ENCODE measurements at regions not wholly inside any gene's neighbourhood (a gene's known extent, or its start where the extent isn't known, plus 50 kb on each side); places are given as distances from the start of the nearest gene placed in this dataset.

- H3K36me3 Mint-ChIP-seq, result no peaks in the 10 kb centered on the region
- H3K4me1 Mint-ChIP-seq, result no peaks in the 10 kb centered on the region
- peaks cover 0 to 2% (median 2%) of the 10 kb centered on the region in 3 donors for H3K9me3 Mint-ChIP-seq
- peaks cover 2% of the 10 kb centered on the region for H3K27me3 Mint-ChIP-seq
- H3K27ac Mint-ChIP-seq, result peak overlapping the region in 1 of 3 donors; percentile 16
- no peak overlapping the region for H3K4me3 Mint-ChIP-seq
Observed at GRCh38 chr9:119788921-119789320, 419.7 kb upstream of the BRINP1 start.

- H3K27ac Mint-ChIP-seq, result no peak overlapping the region
Observed at GRCh38 chr9:119781886-119782285, 412.7 kb upstream of the BRINP1 start.

DNA sequence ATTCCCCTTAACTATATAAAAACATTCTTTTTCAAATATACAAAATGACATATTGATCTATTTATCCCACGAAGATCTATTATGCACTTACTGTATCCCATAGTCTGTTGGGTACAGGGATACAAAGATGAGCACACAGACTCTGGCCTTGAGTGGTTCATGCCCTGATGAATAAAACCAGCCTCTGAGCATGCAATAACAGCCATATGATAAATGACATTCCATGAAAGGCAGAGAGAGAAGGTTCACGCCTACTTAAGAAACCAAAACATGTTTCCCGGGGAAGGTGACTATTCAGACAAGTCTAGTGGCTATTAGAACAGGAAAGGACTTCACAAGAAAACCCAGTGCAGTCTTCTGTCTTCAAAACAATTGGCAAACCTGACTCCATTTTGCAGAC, 406.2 kb upstream of the BRINP1 start:
- H3K9me3 Mint-ChIP-seq, result peaks cover 0 to 3% (median 2%) of the 10 kb centered on the region in 3 donors
- peaks cover 2% of the 10 kb centered on the region for H3K36me3 Mint-ChIP-seq
- no peak overlapping the region for H3K4me3 Mint-ChIP-seq
- no peaks in the 10 kb centered on the region for H3K27me3 Mint-ChIP-seq
- peaks cover 0 to 3% (median 0%) of the 10 kb centered on the region in 3 donors for H3K4me1 Mint-ChIP-seq
- no peak overlapping the region for H3K27ac Mint-ChIP-seq

More at GRCh38 chr9:119781886-119782285, 412.7 kb upstream of the BRINP1 start:
- Mint-ChIP-seq H3K4me1 (peaks cover 0 to 2% (median 0%) of the 10 kb centered on the region in 3 donors), H3K27me3 (no peaks in the 10 kb centered on the region), H3K9me3 (peaks cover 0 to 4% (median 3%) of the 10 kb centered on the region in 3 donors), H3K4me3 (no peak overlapping the region), H3K36me3 (no peaks in the 10 kb centered on the region)

DNA sequence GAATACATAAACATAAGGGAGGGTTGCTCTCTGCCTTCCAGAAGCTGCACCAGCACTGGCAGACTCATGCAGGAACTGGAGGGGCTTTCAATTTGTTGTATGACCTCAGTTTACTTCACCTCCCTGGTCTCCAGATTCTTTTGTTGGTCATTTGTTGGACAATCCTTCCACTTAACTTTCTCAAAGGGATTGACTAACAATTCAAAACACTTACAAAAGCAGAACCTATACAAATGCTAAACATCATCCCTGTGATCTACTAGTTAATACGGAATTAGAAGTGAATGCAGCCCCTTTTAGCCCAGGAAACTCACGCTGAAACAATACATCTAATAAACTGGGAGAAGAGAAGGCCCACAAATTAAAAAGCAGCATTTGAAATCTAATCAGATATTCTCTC, 404.6 kb upstream of the BRINP1 start:
- Mint-ChIP-seq H3K36me3 (peaks cover 2% of the 10 kb centered on the region), H3K27ac (no peak overlapping the region), H3K4me1 (peaks cover 0 to 1% (median 0%) of the 10 kb centered on the region in 3 donors), H3K4me3 (no peak overlapping the region), H3K27me3 (no peaks in the 10 kb centered on the region), H3K9me3 (no peaks in the 10 kb centered on the region)

GRCh38 chr9:119771341-119771740, 402.1 kb upstream of the BRINP1 start:
- peaks cover 2% of the 10 kb centered on the region for H3K36me3 Mint-ChIP-seq
- H3K27ac Mint-ChIP-seq, result no peak overlapping the region
- no peaks in the 10 kb centered on the region for H3K27me3 Mint-ChIP-seq
- peaks cover 0 to 2% (median 0%) of the 10 kb centered on the region in 3 donors for H3K9me3 Mint-ChIP-seq
- H3K4me3 Mint-ChIP-seq, result no peak overlapping the region
- H3K4me1 Mint-ChIP-seq, result peaks cover 0 to 1% (median 0%) of the 10 kb centered on the region in 3 donors

DNA sequence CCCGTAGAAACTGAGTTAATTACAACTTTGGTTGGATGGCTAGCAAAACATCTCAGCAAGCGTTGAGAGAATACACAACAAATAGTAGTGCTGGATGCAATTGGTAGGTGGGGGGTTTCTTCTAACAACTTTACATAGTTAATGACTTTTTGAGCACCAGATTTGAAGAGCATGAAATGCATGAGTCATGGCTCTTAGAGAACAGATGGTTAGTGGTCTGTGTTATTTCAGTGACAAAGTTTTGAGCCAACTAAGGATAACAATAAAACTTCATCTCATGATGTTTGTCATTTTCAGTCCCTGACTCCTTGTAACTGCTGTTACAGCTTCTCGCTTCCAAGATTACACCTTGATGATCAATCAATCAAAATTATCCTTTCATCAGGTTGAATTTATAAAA, 399.0 kb upstream of the BRINP1 start:
- H3K27ac Mint-ChIP-seq, result no peak overlapping the region
- H3K36me3 Mint-ChIP-seq, result no peaks in the 10 kb centered on the region
- H3K9me3 Mint-ChIP-seq, result peaks cover 0 to 2% (median 0%) of the 10 kb centered on the region in 3 donors
- H3K4me3 Mint-ChIP-seq, result no peak overlapping the region
- H3K27me3 Mint-ChIP-seq, result no peaks in the 10 kb centered on the region
- peaks cover 0 to 2% (median 0%) of the 10 kb centered on the region in 3 donors for H3K4me1 Mint-ChIP-seq

- Mint-ChIP-seq H3K27ac (no peak overlapping the region), H3K27me3 (no peaks in the 10 kb centered on the region), H3K4me3 (no peak overlapping the region), H3K9me3 (peaks cover 0 to 4% (median 2%) of the 10 kb centered on the region in 3 donors), H3K4me1 (peaks cover 12 to 18% (median 14%) of the 10 kb centered on the region in 3 donors), H3K36me3 (no peaks in the 10 kb centered on the region)
Observed at GRCh38 chr9:119765632-119766175, 396.5 kb upstream of the BRINP1 start.

- Mint-ChIP-seq H3K4me3 (no peak overlapping the region), H3K27ac (no peak overlapping the region), H3K9me3 (peaks cover 0 to 4% (median 2%) of the 10 kb centered on the region in 3 donors), H3K27me3 (peaks cover 9% of the 10 kb centered on the region), H3K4me1 (peaks cover 14 to 18% (median 14%) of the 10 kb centered on the region in 3 donors), H3K36me3 (no peaks in the 10 kb centered on the region)
Observed at GRCh38 chr9:119763260-119763659, 394.0 kb upstream of the BRINP1 start.

- Mint-ChIP-seq H3K27me3 (peaks cover 15% of the 10 kb centered on the region), H3K4me3 (peak overlapping the region in 3 of 4 donors; percentile 46 to 66 (median 46)), H3K36me3 (no peaks in the 10 kb centered on the region), H3K9me3 (peaks cover 0 to 4% (median 0%) of the 10 kb centered on the region in 3 donors), H3K4me1 (peaks cover 14 to 18% (median 14%) of the 10 kb centered on the region in 3 donors), H3K27ac (no peak overlapping the region)
Observed at GRCh38 chr9:119761812-119762211, 392.6 kb upstream of the BRINP1 start.

DNA sequence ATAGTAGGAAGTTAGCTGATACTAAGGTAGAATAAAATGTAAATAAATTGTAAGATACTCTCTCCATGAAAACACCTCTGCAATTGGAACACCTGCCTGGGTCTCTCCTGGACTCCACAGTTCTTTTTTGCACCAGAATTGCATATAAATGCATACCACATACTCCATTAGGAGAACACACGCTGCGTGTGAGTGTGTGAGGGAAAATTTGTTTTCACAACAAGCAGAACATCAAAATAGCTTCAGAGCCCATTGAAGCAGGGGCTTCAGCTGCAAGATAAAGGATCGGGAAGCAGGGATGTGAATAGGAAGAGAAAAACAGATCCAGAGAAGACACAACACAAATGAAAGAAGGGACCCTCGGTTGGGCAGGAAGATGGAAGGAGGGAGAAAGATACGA, 389.8 kb upstream of the BRINP1 start:
- peaks cover 0 to 4% (median 0%) of the 10 kb centered on the region in 3 donors for H3K9me3 Mint-ChIP-seq
- peaks cover 18% of the 10 kb centered on the region for H3K27me3 Mint-ChIP-seq
- peak overlapping the region in 1 of 4 donors; percentile 3 for H3K4me3 Mint-ChIP-seq
- H3K27ac Mint-ChIP-seq, result peak overlapping the region in 1 of 3 donors; percentile 29
- no peaks in the 10 kb centered on the region for H3K36me3 Mint-ChIP-seq
- H3K4me1 Mint-ChIP-seq, result peaks cover 14 to 18% (median 15%) of the 10 kb centered on the region in 3 donors

DNA sequence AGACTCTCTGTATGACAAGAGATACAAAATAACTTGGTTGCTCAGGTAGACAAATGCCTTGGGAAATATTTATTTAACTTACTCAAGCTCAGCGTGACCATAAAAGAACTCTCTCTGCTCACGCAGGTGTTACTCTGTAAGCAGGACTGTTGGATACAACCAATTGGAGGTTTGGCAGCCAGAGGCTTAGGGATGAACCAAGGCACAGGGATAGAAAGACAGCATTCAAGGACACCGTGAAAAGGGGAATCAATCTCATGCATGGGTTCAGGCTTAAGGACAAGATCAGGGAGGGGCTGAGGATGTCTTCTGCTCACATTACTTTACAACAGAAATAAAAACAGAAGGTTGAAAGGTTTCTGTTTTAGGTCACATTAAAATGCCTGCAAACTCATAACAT, 389.0 kb upstream of the BRINP1 start:
- Mint-ChIP-seq H3K27me3 (peaks cover 18% of the 10 kb centered on the region), H3K4me3 (no peak overlapping the region), H3K27ac (no peak overlapping the region), H3K36me3 (no peaks in the 10 kb centered on the region), H3K4me1 (peaks cover 14 to 17% (median 15%) of the 10 kb centered on the region in 3 donors), H3K9me3 (peaks cover 0 to 4% (median 0%) of the 10 kb centered on the region in 3 donors)

DNA sequence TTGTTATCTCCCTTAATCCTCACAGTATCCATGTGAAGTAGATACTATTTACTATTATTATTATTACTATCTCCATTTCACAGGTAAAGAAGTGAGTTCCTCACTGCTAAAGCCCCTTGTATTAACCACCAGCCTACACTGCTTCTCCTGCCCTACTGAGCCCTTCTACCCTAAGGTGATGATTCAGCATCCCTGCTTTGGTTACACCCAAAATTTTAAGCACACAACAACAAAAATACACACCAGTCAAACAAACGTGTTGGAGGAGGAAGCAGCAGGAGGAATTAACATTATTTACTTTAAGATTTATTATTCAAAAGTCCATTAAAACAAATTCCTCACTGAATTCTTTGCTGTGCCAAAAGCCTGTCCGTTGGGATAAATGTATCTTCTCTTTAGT, 370.2 kb upstream of the BRINP1 start:
- Mint-ChIP-seq H3K4me3 (no peak overlapping the region), H3K27ac (no peak overlapping the region), H3K4me1 (peaks cover 18 to 25% (median 23%) of the 10 kb centered on the region in 3 donors), H3K36me3 (peaks cover 3% of the 10 kb centered on the region), H3K9me3 (peaks cover 2 to 15% (median 9%) of the 10 kb centered on the region in 3 donors), H3K27me3 (peaks cover 2% of the 10 kb centered on the region)

GRCh38 chr9:119736491-119737454, 367.5 kb upstream of the BRINP1 start:
- peaks cover 2% of the 10 kb centered on the region for H3K27me3 Mint-ChIP-seq
- peaks cover 2 to 24% (median 12%) of the 10 kb centered on the region in 3 donors for H3K9me3 Mint-ChIP-seq
- H3K4me3 Mint-ChIP-seq, result peak overlapping the region in 3 of 4 donors; percentile 68 to 90 (median 85)

GRCh38 chr9:119727988-119728387, 358.8 kb upstream of the BRINP1 start:
- Mint-ChIP-seq H3K27me3 (peaks cover 11% of the 10 kb centered on the region), H3K4me3 (no peak overlapping the region), H3K36me3 (peaks cover 4% of the 10 kb centered on the region), H3K27ac (no peak overlapping the region), H3K9me3 (peaks cover 0 to 5% (median 0%) of the 10 kb centered on the region in 3 donors), H3K4me1 (no peaks in the 10 kb centered on the region)

More at GRCh38 chr9:119736491-119737454, 367.5 kb upstream of the BRINP1 start:
- Mint-ChIP-seq H3K36me3 (no peaks in the 10 kb centered on the region), H3K4me1 (peaks cover 18 to 25% (median 23%) of the 10 kb centered on the region in 3 donors), H3K27ac (peak overlapping the region; percentile 2 to 58 (median 48))

- H3K27me3 Mint-ChIP-seq, result peaks cover 11% of the 10 kb centered on the region
- H3K4me3 Mint-ChIP-seq, result no peak overlapping the region
- peaks cover 0 to 2% (median 0%) of the 10 kb centered on the region in 3 donors for H3K9me3 Mint-ChIP-seq
- peak overlapping the region in 1 of 3 donors; percentile 54 for H3K27ac Mint-ChIP-seq
- H3K36me3 Mint-ChIP-seq, result peaks cover 4% of the 10 kb centered on the region
- no peaks in the 10 kb centered on the region for H3K4me1 Mint-ChIP-seq
Observed at GRCh38 chr9:119726035-119726434, 356.8 kb upstream of the BRINP1 start.

Data from IgD-negative memory B cell (primary cell).